ENCODE measurements at regions not wholly inside any gene's neighbourhood (a gene's known extent, or its start where the extent isn't known, plus 50 kb on each side); places are given as distances from the start of the nearest gene placed in this dataset.
A peak's percentile ranks its signal among the peaks of the same experiment; 100 is the strongest.

DNA sequence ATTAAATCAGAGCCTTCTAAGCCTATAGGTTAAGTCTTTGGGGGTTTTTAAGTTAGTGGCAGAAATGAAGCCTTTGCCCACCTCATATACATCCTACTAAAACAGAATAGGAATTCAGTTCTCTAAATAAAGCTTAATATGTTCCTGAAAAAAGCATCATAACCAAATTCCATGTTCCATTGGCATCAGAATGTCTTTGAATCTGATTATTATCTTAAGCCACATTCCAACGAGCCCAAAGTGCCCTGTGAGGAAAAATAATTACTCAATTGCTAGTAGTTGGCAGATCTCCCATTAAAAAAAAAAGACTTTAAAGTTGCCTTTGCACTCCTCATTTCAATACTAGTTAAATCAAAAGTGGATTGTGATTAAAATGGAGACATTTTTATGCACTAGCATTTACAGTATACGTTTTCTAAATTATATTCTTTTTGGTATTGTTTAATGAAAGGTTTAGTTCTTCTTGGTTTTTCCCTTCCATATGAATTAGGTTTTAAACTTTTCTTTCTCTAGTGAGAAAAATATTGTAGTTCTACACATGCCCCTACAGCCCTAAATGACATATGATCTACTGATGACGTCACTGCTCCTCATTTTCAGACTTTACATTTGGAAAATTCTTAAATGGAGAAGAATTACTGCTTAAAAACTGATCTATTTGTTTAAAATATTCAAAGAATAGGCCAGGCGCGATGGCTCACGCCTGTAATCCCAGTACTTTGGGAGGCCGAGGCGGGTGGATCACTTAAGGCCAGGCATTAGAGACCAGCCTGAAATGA is 54.3 kb upstream of the CABCOCO1 start (continued):
- no peak for TF ChIP-seq MCM3 (IDR thresholded peaks at IDR 0.05)
- TF ChIP-seq, protein P1, sequence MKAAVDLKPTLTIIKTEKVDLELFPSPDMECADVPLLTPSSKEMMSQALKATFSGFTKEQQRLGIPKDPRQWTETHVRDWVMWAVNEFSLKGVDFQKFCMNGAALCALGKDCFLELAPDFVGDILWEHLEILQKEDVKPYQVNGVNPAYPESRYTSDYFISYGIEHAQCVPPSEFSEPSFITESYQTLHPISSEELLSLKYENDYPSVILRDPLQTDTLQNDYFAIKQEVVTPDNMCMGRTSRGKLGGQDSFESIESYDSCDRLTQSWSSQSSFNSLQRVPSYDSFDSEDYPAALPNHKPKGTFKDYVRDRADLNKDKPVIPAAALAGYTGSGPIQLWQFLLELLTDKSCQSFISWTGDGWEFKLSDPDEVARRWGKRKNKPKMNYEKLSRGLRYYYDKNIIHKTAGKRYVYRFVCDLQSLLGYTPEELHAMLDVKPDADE (conservative IDR thresholded peaks at IDR 0.05; ENCODE audit: control insufficient read depth, low read depth, low read length) = no peak
- TF ChIP-seq, protein P2, sequence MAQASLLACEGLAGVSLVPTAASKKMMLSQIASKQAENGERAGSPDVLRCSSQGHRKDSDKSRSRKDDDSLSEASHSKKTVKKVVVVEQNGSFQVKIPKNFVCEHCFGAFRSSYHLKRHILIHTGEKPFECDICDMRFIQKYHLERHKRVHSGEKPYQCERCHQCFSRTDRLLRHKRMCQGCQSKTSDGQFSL (CRISPR knock-in tag; IDR thresholded peaks at IDR 0.05) = no peak
- TF ChIP-seq, protein P2 (tag; IDR thresholded peaks at IDR 0.05) = no peak
- TF ChIP-seq MTF1 (CRISPR knock-in tag; IDR thresholded peaks at IDR 0.05; ENCODE audit: borderline replicate concordance) = no peak
- TF ChIP-seq CREM (IDR thresholded peaks at IDR 0.05; ENCODE audit: low read depth) = peak; percentile 24; the same call in 1 of the 2 replicates
- TF ChIP-seq STAG1 (CRISPR knock-in tag; IDR thresholded peaks at IDR 0.05; ENCODE audit: borderline replicate concordance) = no peak
- no peak for TF ChIP-seq TAF7 (tag; IDR thresholded peaks at IDR 0.05)
- no peak for TF ChIP-seq SRSF1 (IDR thresholded peaks at IDR 0.05; ENCODE audit: low read depth, low read length)
- TF ChIP-seq, protein P3, sequence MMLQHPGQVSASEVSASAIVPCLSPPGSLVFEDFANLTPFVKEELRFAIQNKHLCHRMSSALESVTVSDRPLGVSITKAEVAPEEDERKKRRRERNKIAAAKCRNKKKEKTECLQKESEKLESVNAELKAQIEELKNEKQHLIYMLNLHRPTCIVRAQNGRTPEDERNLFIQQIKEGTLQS (IDR thresholded peaks at IDR 0.05) = peak; percentile 81
- TF ChIP-seq, protein P3 (CRISPR knock-in tag; conservative IDR thresholded peaks at IDR 0.05) = no peak
- no peak for TF ChIP-seq ZKSCAN1 (IDR thresholded peaks at IDR 0.05; ENCODE audit: low read depth, low read length)
- TF ChIP-seq KAT7 (CRISPR knock-in tag; IDR thresholded peaks at IDR 0.05; ENCODE audit: borderline replicate concordance) = no peak
- no peak for TF ChIP-seq KDM1A (IDR thresholded peaks at IDR 0.05)
- TF ChIP-seq EHMT2 (IDR thresholded peaks at IDR 0.05) = no peak
- TF ChIP-seq ZFPM2 (CRISPR knock-in tag; IDR thresholded peaks at IDR 0.05) = no peak
- no peak for TF ChIP-seq HCFC1 (IDR thresholded peaks at IDR 0.05; ENCODE audit: low read depth, low read length)
- no peak for TF ChIP-seq ZFP36 (IDR thresholded peaks at IDR 0.05; ENCODE audit: low read depth, low read length, partially characterized antibody)
- no peak for TF ChIP-seq EP300 (IDR thresholded peaks at IDR 0.05; ENCODE audit: low read length)
- no peak for TF ChIP-seq ZNF174 (CRISPR knock-in tag; IDR thresholded peaks at IDR 0.05)
- no peak for TF ChIP-seq CHD2 (IDR thresholded peaks at IDR 0.05; ENCODE audit: low read depth, low read length)
- TF ChIP-seq, protein P4, sequence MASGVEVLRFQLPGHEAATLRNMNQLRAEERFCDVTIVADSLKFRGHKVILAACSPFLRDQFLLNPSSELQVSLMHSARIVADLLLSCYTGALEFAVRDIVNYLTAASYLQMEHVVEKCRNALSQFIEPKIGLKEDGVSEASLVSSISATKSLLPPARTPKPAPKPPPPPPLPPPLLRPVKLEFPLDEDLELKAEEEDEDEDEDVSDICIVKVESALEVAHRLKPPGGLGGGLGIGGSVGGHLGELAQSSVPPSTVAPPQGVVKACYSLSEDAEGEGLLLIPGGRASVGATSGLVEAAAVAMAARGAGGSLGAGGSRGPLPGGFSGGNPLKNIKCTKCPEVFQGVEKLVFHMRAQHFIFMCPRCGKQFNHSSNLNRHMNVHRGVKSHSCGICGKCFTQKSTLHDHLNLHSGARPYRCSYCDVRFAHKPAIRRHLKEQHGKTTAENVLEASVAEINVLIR (CRISPR knock-in tag; IDR thresholded peaks at IDR 0.05) = no peak
- TF ChIP-seq, protein P5, sequence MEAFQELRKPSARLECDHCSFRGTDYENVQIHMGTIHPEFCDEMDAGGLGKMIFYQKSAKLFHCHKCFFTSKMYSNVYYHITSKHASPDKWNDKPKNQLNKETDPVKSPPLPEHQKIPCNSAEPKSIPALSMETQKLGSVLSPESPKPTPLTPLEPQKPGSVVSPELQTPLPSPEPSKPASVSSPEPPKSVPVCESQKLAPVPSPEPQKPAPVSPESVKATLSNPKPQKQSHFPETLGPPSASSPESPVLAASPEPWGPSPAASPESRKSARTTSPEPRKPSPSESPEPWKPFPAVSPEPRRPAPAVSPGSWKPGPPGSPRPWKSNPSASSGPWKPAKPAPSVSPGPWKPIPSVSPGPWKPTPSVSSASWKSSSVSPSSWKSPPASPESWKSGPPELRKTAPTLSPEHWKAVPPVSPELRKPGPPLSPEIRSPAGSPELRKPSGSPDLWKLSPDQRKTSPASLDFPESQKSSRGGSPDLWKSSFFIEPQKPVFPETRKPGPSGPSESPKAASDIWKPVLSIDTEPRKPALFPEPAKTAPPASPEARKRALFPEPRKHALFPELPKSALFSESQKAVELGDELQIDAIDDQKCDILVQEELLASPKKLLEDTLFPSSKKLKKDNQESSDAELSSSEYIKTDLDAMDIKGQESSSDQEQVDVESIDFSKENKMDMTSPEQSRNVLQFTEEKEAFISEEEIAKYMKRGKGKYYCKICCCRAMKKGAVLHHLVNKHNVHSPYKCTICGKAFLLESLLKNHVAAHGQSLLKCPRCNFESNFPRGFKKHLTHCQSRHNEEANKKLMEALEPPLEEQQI (IDR thresholded peaks at IDR 0.05) = no peak

Measured in K562 (cell line).